ENCODE measurements at regions not wholly inside any gene's neighbourhood (a gene's known extent, or its start where the extent isn't known, plus 50 kb on each side); places are given as distances from the start of the nearest gene placed in this dataset.

- TF ChIP-seq TAF1 (IDR thresholded peaks at IDR 0.05; ENCODE audit: borderline replicate concordance, insufficient read depth, low read length) (no peak), SIN3A (IDR thresholded peaks at IDR 0.05; ENCODE audit: borderline replicate concordance, insufficient read depth, low read length) (no peak), REST (IDR thresholded peaks at IDR 0.05; ENCODE audit: insufficient read depth in 1 of 2, low read depth in 2 of 2, low read length in 2 of 2) (no peak), POLR2AphosphoS5 (IDR thresholded peaks at IDR 0.05; ENCODE audit: low read depth, low read length) (no peak), FOXP2 (optimal IDR thresholded peaks at IDR 0.05; ENCODE audit: borderline replicate concordance, extremely low read depth, extremely low read length, insufficient read depth) (no peak)
Observed at GRCh38 chr22:27232077-27232476, 569.5 kb downstream of the MN1 start.

GRCh38 chr22:27237080-27237741, 564.3 kb downstream of the MN1 start:
- TF ChIP-seq TAF1 (IDR thresholded peaks at IDR 0.05; ENCODE audit: borderline replicate concordance, insufficient read depth, low read length) = no peak
- TF ChIP-seq POLR2AphosphoS5 (IDR thresholded peaks at IDR 0.05; ENCODE audit: low read depth, low read length) = no peak
- TF ChIP-seq REST (IDR thresholded peaks at IDR 0.05; ENCODE audit: insufficient read depth in 1 of 2, low read depth in 2 of 2, low read length in 2 of 2) = no peak
- no peak for TF ChIP-seq FOXP2 (optimal IDR thresholded peaks at IDR 0.05; ENCODE audit: borderline replicate concordance, extremely low read depth, extremely low read length, insufficient read depth)
- no peak for TF ChIP-seq SIN3A (IDR thresholded peaks at IDR 0.05; ENCODE audit: borderline replicate concordance, insufficient read depth, low read length)

- TF ChIP-seq REST (IDR thresholded peaks at IDR 0.05; ENCODE audit: insufficient read depth in 1 of 2, low read depth in 2 of 2, low read length in 2 of 2) (0 out of 4 replicates have a peak, but pooled peaks of 1 of the 2 experiments have one; percentile 6), TAF1 (IDR thresholded peaks at IDR 0.05; ENCODE audit: borderline replicate concordance, insufficient read depth, low read length) (no peak), FOXP2 (optimal IDR thresholded peaks at IDR 0.05; ENCODE audit: borderline replicate concordance, extremely low read depth, extremely low read length, insufficient read depth) (peak; percentile 97)
Observed at GRCh38 chr22:27238935-27239510, 562.5 kb downstream of the MN1 start.

GRCh38 chr22:27239520-27239919, 562.0 kb downstream of the MN1 start:
- TF ChIP-seq FOXP2 (optimal IDR thresholded peaks at IDR 0.05; ENCODE audit: borderline replicate concordance, extremely low read depth, extremely low read length, insufficient read depth) (no peak), TAF1 (IDR thresholded peaks at IDR 0.05; ENCODE audit: borderline replicate concordance, insufficient read depth, low read length) (no peak), SIN3A (IDR thresholded peaks at IDR 0.05; ENCODE audit: borderline replicate concordance, insufficient read depth, low read length) (no peak), POLR2AphosphoS5 (IDR thresholded peaks at IDR 0.05; ENCODE audit: low read depth, low read length) (no peak), REST (IDR thresholded peaks at IDR 0.05; ENCODE audit: insufficient read depth in 1 of 2, low read depth in 2 of 2, low read length in 2 of 2) (no peak)

Measured in PFSK-1 (cell line).